ENCODE measurements at regions not wholly inside any gene's neighbourhood (a gene's known extent, or its start where the extent isn't known, plus 50 kb on each side); places are given as distances from the start of the nearest gene placed in this dataset.

DNA sequence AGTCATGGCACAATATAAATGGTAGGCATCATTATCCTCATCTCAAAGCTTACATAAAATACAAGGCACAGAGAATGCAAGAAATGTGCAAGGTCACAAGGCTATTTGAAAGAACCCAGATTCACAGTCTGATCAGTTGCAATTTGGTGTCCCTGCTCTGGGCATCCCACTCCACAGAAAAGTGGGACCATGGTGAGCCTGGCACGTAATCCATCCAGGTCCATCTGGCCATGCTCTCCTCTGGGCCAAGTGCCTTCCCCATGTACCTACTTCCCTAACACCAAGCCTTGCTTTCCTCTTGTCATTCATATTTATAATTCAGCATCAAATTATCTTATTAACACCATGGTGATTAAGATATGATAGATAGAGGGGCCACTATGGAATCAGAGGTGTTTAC is 390.0 kb downstream of the CDH11 start:
- TF ChIP-seq, protein P1, sequence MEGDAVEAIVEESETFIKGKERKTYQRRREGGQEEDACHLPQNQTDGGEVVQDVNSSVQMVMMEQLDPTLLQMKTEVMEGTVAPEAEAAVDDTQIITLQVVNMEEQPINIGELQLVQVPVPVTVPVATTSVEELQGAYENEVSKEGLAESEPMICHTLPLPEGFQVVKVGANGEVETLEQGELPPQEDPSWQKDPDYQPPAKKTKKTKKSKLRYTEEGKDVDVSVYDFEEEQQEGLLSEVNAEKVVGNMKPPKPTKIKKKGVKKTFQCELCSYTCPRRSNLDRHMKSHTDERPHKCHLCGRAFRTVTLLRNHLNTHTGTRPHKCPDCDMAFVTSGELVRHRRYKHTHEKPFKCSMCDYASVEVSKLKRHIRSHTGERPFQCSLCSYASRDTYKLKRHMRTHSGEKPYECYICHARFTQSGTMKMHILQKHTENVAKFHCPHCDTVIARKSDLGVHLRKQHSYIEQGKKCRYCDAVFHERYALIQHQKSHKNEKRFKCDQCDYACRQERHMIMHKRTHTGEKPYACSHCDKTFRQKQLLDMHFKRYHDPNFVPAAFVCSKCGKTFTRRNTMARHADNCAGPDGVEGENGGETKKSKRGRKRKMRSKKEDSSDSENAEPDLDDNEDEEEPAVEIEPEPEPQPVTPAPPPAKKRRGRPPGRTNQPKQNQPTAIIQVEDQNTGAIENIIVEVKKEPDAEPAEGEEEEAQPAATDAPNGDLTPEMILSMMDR (IDR thresholded peaks at IDR 0.05), result no peak
- TF ChIP-seq EP300 (IDR thresholded peaks at IDR 0.05; ENCODE audit: low read depth) (no peak), POLR2A (IDR thresholded peaks at IDR 0.05) (no peak), POLR2AphosphoS5 (IDR thresholded peaks at IDR 0.05) (no peak)

Data from transverse colon (tissue), 4 donors.